SK-N-SH (cell line): ENCODE measurements at regions not wholly inside any gene's neighbourhood (a gene's known extent, or its start where the extent isn't known, plus 50 kb on each side); places are given as distances from the start of the nearest gene placed in this dataset.

Source experiments
- CTCF ChIA-PET: fragments of 300-600, 350-600 bp; formaldehyde crosslinking; extraction: SDS; loops from one replicate; lab custom pipeline; 2021; lab: Yijun Ruan, JAX
- POLR2A ChIA-PET: fragments of 350-600 bp; sonication (Branson Sonifier 250); formaldehyde crosslinking; extraction: SDS; loops from one replicate; lab custom pipeline; 2020; ENCODE audit warnings: antibody characterized with exemption, inconsistent platforms; lab: Yijun Ruan, JAX
- DNase-seq: peaks from one replicate; pipeline ENCODE4 v3.0.0; 2012
- H2AFZ ChIP-seq: fragments of 200-600 bp; sonication (generic); 2 replicates; pipeline ENCODE4 v1.8.1; 2016; ENCODE audit warnings: antibody characterized with exemption, mild to moderate bottlenecking, low read depth
- H3F3A ChIP-seq: fragments of 200-600 bp; sonication (generic); replicated peaks from 2 replicates; pipeline ENCODE3; 2016; ENCODE audit warnings: antibody characterized with exemption, mild to moderate bottlenecking; ENCODE audit not compliant: insufficient read depth
- H3K27ac ChIP-seq, 2 experiments: fragments of 200-500 bp in 1 of 2; fragments of 200-600 bp in 1 of 2; sonication (Bioruptor generic) in 1 of 2; sonication (generic), shearing (Covaris generic) in 1 of 2; 2 replicates each; pipeline versions ENCODE4 v1.5.1 to v1.6.1; 2014 to 2016; ENCODE audit warnings: low read depth in 2 of 2, inconsistent platforms in 1 of 2, low read length in 1 of 2, mild to moderate bottlenecking in 1 of 2, mixed read lengths in 1 of 2
- H3K27me3 ChIP-seq: fragments of 200-600 bp; sonication (generic), shearing (Covaris generic); 2 replicates; pipeline ENCODE4 v1.6.1; 2016; ENCODE audit warnings: mixed run types; ENCODE audit not compliant: insufficient read depth
- H3K36me3 ChIP-seq, 2 experiments: fragments of 200-500 bp in 1 of 2; fragments of 200-600 bp in 1 of 2; sonication (Bioruptor generic) in 1 of 2; sonication (generic) in 1 of 2; replicated peaks in 1 of 2; 2 replicates each; pipeline versions ENCODE3 to v1.5.1; 2014 to 2016; ENCODE audit warnings: low read length in 1 of 2, mild to moderate bottlenecking in 1 of 2; ENCODE audit not compliant: insufficient read depth in 2 of 2, control insufficient read depth in 1 of 2
- H3K4me1 ChIP-seq, 2 experiments: fragments of 200-500 bp in 1 of 2; fragments of 200-600 bp in 1 of 2; sonication (Bioruptor generic) in 1 of 2; sonication (generic), shearing (Covaris generic) in 1 of 2; 2 replicates each; pipeline versions ENCODE4 v1.5.1 to v1.6.1; 2014 to 2016; ENCODE audit warnings: low read depth in 1 of 2, low read length in 1 of 2, mixed run types in 1 of 2; ENCODE audit not compliant: insufficient read depth in 2 of 2, control insufficient read depth in 1 of 2
- H3K4me2 ChIP-seq: fragments of 200-600 bp; sonication (generic), shearing (Covaris generic); 2 replicates; pipeline ENCODE4 v1.6.1; 2017; ENCODE audit warnings: mixed run types
- H3K4me3 ChIP-seq, 2 experiments: fragments of 200-500 bp in 1 of 2; fragments of 200-600 bp in 1 of 2; sonication (Bioruptor generic) in 1 of 2; sonication (generic), shearing (Covaris generic) in 1 of 2; 2 replicates each; pipeline versions ENCODE4 v1.5.1 to v1.8.1; 2014 to 2016; ENCODE audit warnings: low read depth in 2 of 2, inconsistent platforms in 1 of 2, low read length in 1 of 2, mild to moderate bottlenecking in 1 of 2, mixed read lengths in 1 of 2, moderate library complexity in 1 of 2
- H3K79me2 ChIP-seq: fragments of 200-600 bp; sonication (generic); 2 replicates; pipeline ENCODE4 v1.8.1; 2017; ENCODE audit warnings: mild to moderate bottlenecking; ENCODE audit not compliant: insufficient read depth
- H3K9ac ChIP-seq: fragments of 200-600 bp; sonication (generic); 2 replicates; pipeline ENCODE4 v1.6.1; 2017; ENCODE audit warnings: mixed run types
- H3K9me2 ChIP-seq: fragments of 200-600 bp; sonication (generic); 2 replicates; pipeline ENCODE4 v1.6.1; 2017; ENCODE audit warnings: mixed run types
- H3K9me3 ChIP-seq: fragments of 200-600 bp; sonication (generic); 2 replicates; pipeline ENCODE4 v1.6.1; 2017; ENCODE audit warnings: mixed run types, mild to moderate bottlenecking, moderate library complexity
- H4K20me1 ChIP-seq: fragments of 200-600 bp; sonication (generic); 2 replicates; pipeline ENCODE4 v1.6.1; 2017; ENCODE audit warnings: mild to moderate bottlenecking, mixed run types; ENCODE audit not compliant: insufficient read depth
- CHD2 ChIP-seq: fragments of 150-350 bp; IDR thresholded peaks from 2 replicates; pipeline ENCODE4 v1.6.1; 2018; ENCODE audit warnings: low read length; ENCODE audit not compliant: partially characterized antibody
- ELF1 ChIP-seq: IDR thresholded peaks from 2 replicates; pipeline ENCODE4 v1.4.0; 2012
- EZH2phosphoT487 ChIP-seq: fragments of 200-600 bp; sonication (generic); IDR thresholded peaks from 2 replicates; pipeline ENCODE4 v1.6.1; 2017; ENCODE audit warnings: low read depth, mixed run types, mild to moderate bottlenecking, antibody characterized with exemption, moderate library complexity, borderline replicate concordance
- FOSL2 ChIP-seq: IDR thresholded peaks from 2 replicates; pipeline ENCODE4 v1.4.0; 2012; ENCODE audit warnings: low read depth, mild to moderate bottlenecking, moderate library complexity, borderline replicate concordance
- FOXJ3 ChIP-seq: sonication (generic); formaldehyde crosslinking; IDR thresholded peaks from 2 replicates; pipeline ENCODE4 v1.5.1; 2020; ENCODE audit warnings: mild to moderate bottlenecking, missing genetic modification reagents
- FOXM1 ChIP-seq: IDR thresholded peaks from 2 replicates; pipeline ENCODE4 v1.4.0; 2012; ENCODE audit warnings: low read depth, mild to moderate bottlenecking
- GABPA ChIP-seq: IDR thresholded peaks from 2 replicates; pipeline ENCODE4 v1.4.0; 2012; ENCODE audit warnings: low read depth, mild to moderate bottlenecking
- GATA2 ChIP-seq: sonication (generic); formaldehyde crosslinking; IDR thresholded peaks from 2 replicates; pipeline ENCODE4 v1.5.0; 2020; ENCODE audit warnings: mild to moderate bottlenecking, missing genetic modification reagents
- JUND ChIP-seq: IDR thresholded peaks from 2 replicates; pipeline ENCODE4 v1.4.0; 2012
- MAX ChIP-seq: IDR thresholded peaks from 2 replicates; pipeline ENCODE4 v1.4.0; 2012; ENCODE audit warnings: low read depth
- MEF2A ChIP-seq: IDR thresholded peaks from 2 replicates; pipeline ENCODE4 v1.4.0; 2012; ENCODE audit warnings: low read depth, borderline replicate concordance
- MXI1 ChIP-seq: IDR thresholded peaks from 2 replicates; pipeline ENCODE4 v1.6.1; 2012; ENCODE audit warnings: mild to moderate bottlenecking, low read depth, low read length, improper control_type of control experiment
- NFIC ChIP-seq: IDR thresholded peaks from 2 replicates; pipeline ENCODE4 v1.4.0; 2012; ENCODE audit warnings: borderline replicate concordance
- PBX3 ChIP-seq: IDR thresholded peaks from 2 replicates; pipeline ENCODE4; 2012
- RAD21 ChIP-seq: IDR thresholded peaks from 2 replicates; pipeline ENCODE4 v1.6.1; 2012; ENCODE audit warnings: mild to moderate bottlenecking, low read length
- RCOR1 ChIP-seq: fragments of 150-350 bp; IDR thresholded peaks from 2 replicates; pipeline ENCODE4 v1.6.1; 2017; ENCODE audit warnings: antibody characterized with exemption, low read length
- RFX5 ChIP-seq: IDR thresholded peaks from 2 replicates; pipeline ENCODE4 v1.6.1; 2012; ENCODE audit warnings: mild to moderate bottlenecking, improper control_type of control experiment, low read length
- RXRA ChIP-seq: IDR thresholded peaks from 2 replicates; pipeline ENCODE4 v1.4.0; 2012; ENCODE audit warnings: low read depth, mild to moderate bottlenecking, borderline replicate concordance
- SMC3 ChIP-seq: IDR thresholded peaks from 2 replicates; pipeline ENCODE4 v1.6.1; 2012; ENCODE audit warnings: low read depth, low read length, improper control_type of control experiment
- TCF12 ChIP-seq: IDR thresholded peaks from 2 replicates; pipeline ENCODE4 v1.4.0; 2012
- TEAD4 ChIP-seq: IDR thresholded peaks from 2 replicates; pipeline ENCODE4 v1.4.0; 2012; ENCODE audit warnings: mild to moderate bottlenecking, borderline replicate concordance; ENCODE audit not compliant: insufficient read depth
- WGBS: methylation state at CpG from one replicate; pipeline ENCODE4 v1.1.6; 2017; ENCODE audit warnings: low lambda C conversion rate; 5-methylcytosine and 5-hydroxymethylcytosine counted together
- TF ChIP-seq, protein P1 (sequence below): fragments of 150-350 bp; IDR thresholded peaks from 2 replicates; pipeline ENCODE4 v1.6.1; 2016; ENCODE audit warnings: mild to moderate bottlenecking, low read depth, low read length
- TF ChIP-seq, protein P2 (sequence below): IDR thresholded peaks from 2 replicates; pipeline ENCODE4 v1.4.0; 2012; ENCODE audit warnings: low read depth, borderline replicate concordance

GRCh38 chr4:30968926-30969325 is 248.8 kb downstream of the PCDH7 start:
- H4K20me1 ChIP-seq = no peaks in the 10 kb centered on the region
- H3K9me2 ChIP-seq = no peaks in the 10 kb centered on the region
- no peak overlapping the region for H2AFZ ChIP-seq
- no peak overlapping the region for H3K9ac ChIP-seq
- no peaks in the 10 kb centered on the region for H3K79me2 ChIP-seq
- H3F3A ChIP-seq = no peaks in the 10 kb centered on the region
- H3K4me1 ChIP-seq = peaks cover 0 to 3% of the 10 kb centered on the region in 2 experiments; a peak in 2 of 4 replicates
- H3K4me3 ChIP-seq = no peak overlapping the region
- no peak overlapping the region for H3K4me2 ChIP-seq
- 40% methylated on average over 5 of the region's 5 CpGs for WGBS
- no peaks in the 10 kb centered on the region for H3K27me3 ChIP-seq
- no peaks in the 10 kb centered on the region for H3K9me3 ChIP-seq
- CTCF ChIA-PET = no interaction called here
- POLR2A ChIA-PET = no interaction called here
- no peak for TF ChIP-seq SMC3
- TF ChIP-seq PBX3 = no peak
- TF ChIP-seq FOXM1 = no peak
- no peak for TF ChIP-seq TEAD4
- no peak for TF ChIP-seq RAD21
- no peak for TF ChIP-seq FOSL2
- no peak for TF ChIP-seq CHD2
- TF ChIP-seq, all 33 proteins: peak for 0
- H3K27ac ChIP-seq = no peak overlapping the region
- H3K36me3 ChIP-seq = no peaks in the 10 kb centered on the region
- DNase-seq = no peak

DNA sequence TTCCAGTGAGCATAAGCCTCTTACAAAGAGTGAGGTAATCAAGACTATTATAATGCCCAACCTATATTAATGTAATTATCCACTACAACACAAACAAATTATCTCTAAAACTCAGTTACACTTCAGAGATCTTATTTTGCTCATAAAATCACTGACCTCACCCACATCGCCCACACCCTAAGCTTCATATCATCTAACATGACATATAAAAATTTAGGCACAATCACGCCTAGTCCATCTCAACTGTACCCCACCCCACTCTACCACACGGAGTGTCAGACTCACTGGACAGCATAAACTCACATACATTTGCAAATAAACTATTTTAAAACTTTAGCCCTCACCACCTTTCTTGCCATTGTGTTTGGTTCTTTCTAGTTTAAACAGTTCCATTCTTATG is 252.4 kb downstream of the PCDH7 start:
- Histone ChIP-seq H3K36me3 (no peaks in the 10 kb centered on the region), H3K4me2 (no peak overlapping the region), H4K20me1 (no peaks in the 10 kb centered on the region), H3K27ac (no peak overlapping the region), H3K79me2 (no peaks in the 10 kb centered on the region), H3K4me1 (peaks cover 0 to 8% of the 10 kb centered on the region in 2 experiments; a peak in 2 of 4 replicates), H2AFZ (no peak overlapping the region), H3K9me2 (no peaks in the 10 kb centered on the region), H3K27me3 (no peaks in the 10 kb centered on the region), H3K9ac (no peak overlapping the region), H3F3A (no peaks in the 10 kb centered on the region), H3K4me3 (no peak overlapping the region), H3K9me3 (no peaks in the 10 kb centered on the region)
- 48% methylated on average over 3 of the region's 3 CpGs for WGBS
- CTCF ChIA-PET = no interaction called here
- POLR2A ChIA-PET = no interaction called here
- TF ChIP-seq TCF12 = no peak
- TF ChIP-seq MEF2A = no peak
- no peak for TF ChIP-seq GABPA
- no peak for TF ChIP-seq GATA2
- no peak for TF ChIP-seq CHD2
- DNase-seq = no peak

GRCh38 chr4:30973993-30974392 is 253.8 kb downstream of the PCDH7 start:
- Histone ChIP-seq H3K4me1 (peaks cover 0 to 8% of the 10 kb centered on the region in 2 experiments; a peak in 2 of 4 replicates), H4K20me1 (no peaks in the 10 kb centered on the region), H3K4me3 (no peak overlapping the region), H3K79me2 (no peaks in the 10 kb centered on the region), H3K9ac (no peak overlapping the region), H3K9me3 (no peaks in the 10 kb centered on the region), H2AFZ (no peak overlapping the region), H3K4me2 (no peak overlapping the region), H3K36me3 (no peaks in the 10 kb centered on the region), H3K27me3 (no peaks in the 10 kb centered on the region), H3F3A (no peaks in the 10 kb centered on the region), H3K27ac (no peak overlapping the region), H3K9me2 (no peaks in the 10 kb centered on the region)
- ChIA-PET POLR2A (no interaction called here), CTCF (no interaction called here)
- no peak for DNase-seq
- TF ChIP-seq MAX (no peak), FOXJ3 (CRISPR knock-in tag) (no peak), MXI1 (no peak), RFX5 (no peak), RAD21 (no peak), NFIC (no peak), RCOR1 (no peak), EZH2phosphoT487 (no peak), TCF12 (no peak), JUND (no peak), ELF1 (no peak), RXRA (no peak), SMC3 (no peak)
- TF ChIP-seq, protein P1, sequence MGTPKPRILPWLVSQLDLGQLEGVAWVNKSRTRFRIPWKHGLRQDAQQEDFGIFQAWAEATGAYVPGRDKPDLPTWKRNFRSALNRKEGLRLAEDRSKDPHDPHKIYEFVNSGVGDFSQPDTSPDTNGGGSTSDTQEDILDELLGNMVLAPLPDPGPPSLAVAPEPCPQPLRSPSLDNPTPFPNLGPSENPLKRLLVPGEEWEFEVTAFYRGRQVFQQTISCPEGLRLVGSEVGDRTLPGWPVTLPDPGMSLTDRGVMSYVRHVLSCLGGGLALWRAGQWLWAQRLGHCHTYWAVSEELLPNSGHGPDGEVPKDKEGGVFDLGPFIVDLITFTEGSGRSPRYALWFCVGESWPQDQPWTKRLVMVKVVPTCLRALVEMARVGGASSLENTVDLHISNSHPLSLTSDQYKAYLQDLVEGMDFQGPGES = no peak
- TF ChIP-seq, protein P2, sequence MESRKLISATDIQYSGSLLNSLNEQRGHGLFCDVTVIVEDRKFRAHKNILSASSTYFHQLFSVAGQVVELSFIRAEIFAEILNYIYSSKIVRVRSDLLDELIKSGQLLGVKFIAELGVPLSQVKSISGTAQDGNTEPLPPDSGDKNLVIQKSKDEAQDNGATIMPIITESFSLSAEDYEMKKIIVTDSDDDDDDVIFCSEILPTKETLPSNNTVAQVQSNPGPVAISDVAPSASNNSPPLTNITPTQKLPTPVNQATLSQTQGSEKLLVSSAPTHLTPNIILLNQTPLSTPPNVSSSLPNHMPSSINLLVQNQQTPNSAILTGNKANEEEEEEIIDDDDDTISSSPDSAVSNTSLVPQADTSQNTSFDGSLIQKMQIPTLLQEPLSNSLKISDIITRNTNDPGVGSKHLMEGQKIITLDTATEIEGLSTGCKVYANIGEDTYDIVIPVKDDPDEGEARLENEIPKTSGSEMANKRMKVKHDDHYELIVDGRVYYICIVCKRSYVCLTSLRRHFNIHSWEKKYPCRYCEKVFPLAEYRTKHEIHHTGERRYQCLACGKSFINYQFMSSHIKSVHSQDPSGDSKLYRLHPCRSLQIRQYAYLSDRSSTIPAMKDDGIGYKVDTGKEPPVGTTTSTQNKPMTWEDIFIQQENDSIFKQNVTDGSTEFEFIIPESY = no peak
